Sigmoid colon (tissue), 6 donors: ENCODE measurements at regions not wholly inside any gene's neighbourhood (a gene's known extent, or its start where the extent isn't known, plus 50 kb on each side); places are given as distances from the start of the nearest gene placed in this dataset.

Source experiments
- DNase-seq: peaks from one replicate; pipeline ENCODE4 v3.0.0-alpha.2; 2019
- H3K27ac ChIP-seq, 4 donors: fragments of 200-600 bp; sonication (generic); one replicate each; pipeline ENCODE4 v1.5.1; 2016 to 2019; ENCODE audit warnings: mild to moderate bottlenecking in 1 of 4
- H3K27me3 ChIP-seq, 3 donors: fragments of 200-600 bp; sonication (generic); one replicate each; pipeline ENCODE4 v1.5.1; 2019; ENCODE audit warnings: mild to moderate bottlenecking in 1 of 3
- H3K36me3 ChIP-seq, 4 donors: fragments of 200-600 bp; sonication (generic); one replicate each; pipeline ENCODE4 v1.5.1; 2016 to 2019
- H3K4me1 ChIP-seq, 4 donors: fragments of 200-600 bp; sonication (generic); one replicate each; pipeline ENCODE4 v1.5.1; 2017 to 2019
- H3K4me3 ChIP-seq, 4 donors: fragments of 200-600 bp; sonication (generic); one replicate each; pipeline ENCODE4 v1.5.1; 2017 to 2019; ENCODE audit warnings: mild to moderate bottlenecking in 2 of 4, moderate library complexity in 1 of 4
- H3K9me3 ChIP-seq, 4 donors: fragments of 200-600 bp in 3 of 4; sonication (generic) in 3 of 4; one replicate each; pipeline versions ENCODE4 v1.5.1 to v1.6.1; 2013 to 2019
- CTCF ChIP-seq, 4 experiments: fragments of 450-650 bp in 3 of 4; fragments of 200-600 bp in 1 of 4; IDR thresholded peaks; one replicate each; pipeline ENCODE4 v1.5.1; 2016 to 2019; ENCODE audit warnings: antibody characterized with exemption in 4 of 4, mild to moderate bottlenecking in 3 of 4, moderate library complexity in 2 of 4
- EP300 ChIP-seq, 4 donors: sonication (generic); formaldehyde crosslinking; IDR thresholded peaks; one replicate each; pipeline ENCODE4 v1.6.1; 2017; ENCODE audit warnings: antibody characterized with exemption in 4 of 4
- POLR2A ChIP-seq, 2 donors: fragments of 450-650 bp; IDR thresholded peaks; one replicate each; pipeline ENCODE4 v1.6.1; 2016; ENCODE audit warnings: antibody characterized with exemption in 2 of 2, mild to moderate bottlenecking in 2 of 2, moderate library complexity in 2 of 2
- POLR2AphosphoS5 ChIP-seq, 4 donors: sonication (generic); formaldehyde crosslinking; IDR thresholded peaks; one replicate each; pipeline ENCODE4 v1.6.1; 2017; ENCODE audit warnings: antibody characterized with exemption in 4 of 4
- WGBS, 2 donors: extraction: QIAGEN DNeasy Blood & Tissue Kit; methylation state at CpG; one replicate each; pipeline ENCODE4 v1.1.7; 2013; 5-methylcytosine and 5-hydroxymethylcytosine counted together
- intact Hi-C: fragments of 100-400 bp; cut with DNase I; formaldehyde crosslinking; loops from one replicate; pipeline ENCODE4 v1.15.1; 2023
- donor health status: healthy with polysubstance abuse.
- donor health status: healthy.

- Histone ChIP-seq H3K36me3 (no peaks in the 10 kb centered on the region), H3K27me3 (no peaks in the 10 kb centered on the region), H3K4me3 (no peak overlapping the region), H3K9me3 (peaks cover 0 to 2% (median 0%) of the 10 kb centered on the region in 4 donors), H3K4me1 (no peaks in the 10 kb centered on the region), H3K27ac (no peak overlapping the region)
- 71 to 81% methylated on average over 4 of the region's 4 CpGs for WGBS, 2 donors
- no peak for DNase-seq
- TF ChIP-seq POLR2A (IDR thresholded peaks at IDR 0.05) (no peak), POLR2AphosphoS5 (IDR thresholded peaks at IDR 0.05) (no peak), CTCF (IDR thresholded peaks at IDR 0.05) (no peak), EP300 (IDR thresholded peaks at IDR 0.05) (no peak)
- intact Hi-C loops: no loop called here
These were observed 104.3 kb upstream of the FSTL4 start for GRCh38 chr5:133716532-133717183.

- H3K27me3 ChIP-seq: no peaks in the 10 kb centered on the region
- H3K9me3 ChIP-seq: no peaks in the 10 kb centered on the region
- 69 to 80% methylated on average over 5 of the region's 5 CpGs for WGBS, 2 donors
- no peaks in the 10 kb centered on the region for H3K4me1 ChIP-seq
- intact Hi-C loops: no loop called here
- TF ChIP-seq CTCF (IDR thresholded peaks at IDR 0.05) (no peak), EP300 (IDR thresholded peaks at IDR 0.05) (no peak), POLR2A (IDR thresholded peaks at IDR 0.05) (no peak), POLR2AphosphoS5 (IDR thresholded peaks at IDR 0.05) (no peak)
- H3K36me3 ChIP-seq: no peaks in the 10 kb centered on the region
- no peak overlapping the region for H3K27ac ChIP-seq
- H3K4me3 ChIP-seq: no peak overlapping the region
- DNase-seq: no peak
These were observed 103.3 kb upstream of the FSTL4 start for GRCh38 chr5:133715616-133716015.

- TF ChIP-seq POLR2AphosphoS5 (IDR thresholded peaks at IDR 0.05): no peak
- TF ChIP-seq EP300 (IDR thresholded peaks at IDR 0.05): no peak
- no peak for TF ChIP-seq CTCF (IDR thresholded peaks at IDR 0.05)
- TF ChIP-seq POLR2A (IDR thresholded peaks at IDR 0.05): no peak
- DNase-seq: no peak
These were observed 102.9 kb upstream of the FSTL4 start for GRCh38 chr5:133715216-133715615.

DNA sequence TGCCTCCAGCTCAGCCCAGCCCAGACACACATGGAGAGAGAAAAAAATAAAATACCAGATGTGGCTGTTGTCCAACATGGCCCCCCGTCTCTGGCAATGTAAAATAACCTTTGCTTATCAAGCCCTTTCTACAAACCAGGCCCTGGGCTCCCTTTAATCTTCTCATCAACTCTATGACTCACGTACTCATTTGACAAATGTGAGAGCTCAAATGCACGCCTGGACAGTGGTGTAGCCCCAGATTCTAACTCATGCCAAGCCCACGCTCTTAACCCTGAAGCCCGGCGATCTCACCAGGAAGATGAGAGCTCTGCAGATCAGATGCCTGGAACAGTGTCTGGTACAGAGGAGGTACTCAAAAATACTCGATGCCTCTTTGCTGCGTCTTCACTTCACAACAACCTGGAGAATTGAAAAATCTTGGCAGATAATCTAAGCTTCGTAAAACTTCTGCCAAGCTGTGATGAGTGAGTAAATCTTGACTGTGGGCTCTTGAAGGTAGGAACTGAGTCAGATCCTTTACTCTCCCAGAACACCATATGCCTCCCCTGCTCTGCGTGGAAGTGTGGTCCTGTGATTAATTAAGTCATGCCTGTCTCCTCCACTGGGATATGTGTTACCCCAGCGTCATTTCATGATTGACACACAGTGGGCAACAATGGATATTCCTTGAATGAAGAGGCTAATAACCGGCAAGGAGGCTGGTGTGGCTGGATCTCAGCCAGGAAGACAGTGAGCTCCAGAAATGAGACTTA lies 102.0 kb upstream of the FSTL4 start:
- no peak overlapping the region for H3K27ac ChIP-seq
- TF ChIP-seq POLR2A (IDR thresholded peaks at IDR 0.05): no peak
- no peak for TF ChIP-seq POLR2AphosphoS5 (IDR thresholded peaks at IDR 0.05)
- TF ChIP-seq EP300 (IDR thresholded peaks at IDR 0.05): no peak
- no peak for TF ChIP-seq CTCF (IDR thresholded peaks at IDR 0.05)
- H3K4me1 ChIP-seq: peaks cover 0 to 6% (median 5%) of the 10 kb centered on the region in 4 donors
- DNase-seq: no peak
- H3K9me3 ChIP-seq: no peaks in the 10 kb centered on the region
- WGBS, 2 donors: 82 to 86% methylated on average over 12 of the region's 12 CpGs
- H3K4me3 ChIP-seq: no peak overlapping the region
- no peaks in the 10 kb centered on the region for H3K27me3 ChIP-seq
- intact Hi-C loops: no loop called here
- H3K36me3 ChIP-seq: no peaks in the 10 kb centered on the region

More at GRCh38 chr5:133715216-133715615, 102.9 kb upstream of the FSTL4 start:
- Histone ChIP-seq H3K27ac (no peak overlapping the region), H3K4me3 (no peak overlapping the region), H3K4me1 (no peaks in the 10 kb centered on the region), H3K36me3 (no peaks in the 10 kb centered on the region), H3K9me3 (no peaks in the 10 kb centered on the region), H3K27me3 (no peaks in the 10 kb centered on the region)
- intact Hi-C loops: no loop called here
